A549 (cell line): ENCODE measurements at regions not wholly inside any gene's neighbourhood (a gene's known extent, or its start where the extent isn't known, plus 50 kb on each side); places are given as distances from the start of the nearest gene placed in this dataset.

ENCODE experiments used
- CEBPB ChIP-seq, 2 experiments: fragments of >200 bp in 1 of 2; sonication (Bioruptor Twin) in 1 of 2; formaldehyde crosslinking in 1 of 2; IDR thresholded peaks; 2 replicates each; pipeline ENCODE4 v1.6.1; 2012 to 2016
- CTCF ChIP-seq: fragments of >200 bp; sonication (Bioruptor Twin); formaldehyde crosslinking; IDR thresholded peaks from 3 replicates; pipeline ENCODE4 v1.5.1; 2016
- KDM1A ChIP-seq: fragments of 200-600 bp; sonication (generic); IDR thresholded peaks from 2 replicates; pipeline ENCODE4 v1.6.1; 2016; ENCODE audit warnings: low read depth, mild to moderate bottlenecking
- MAFK ChIP-seq: fragments of 450-650 bp; IDR thresholded peaks from 2 replicates; pipeline ENCODE4 v1.6.1; 2014; ENCODE audit not compliant: partially characterized antibody
- NFE2L2 ChIP-seq: fragments of 150-350 bp; conservative IDR thresholded peaks from 2 replicates; pipeline ENCODE4 v1.6.1; 2014; ENCODE audit warnings: low read length
- PBX3 ChIP-seq: IDR thresholded peaks from 2 replicates; pipeline ENCODE4 v1.6.1; 2012
- PHF8 ChIP-seq: fragments of 200-600 bp; sonication (generic); IDR thresholded peaks from 2 replicates; pipeline ENCODE4 v1.6.1; 2016; ENCODE audit warnings: low read depth, mild to moderate bottlenecking, antibody characterized with exemption, moderate library complexity, borderline replicate concordance
- RAD21 ChIP-seq, 2 experiments: fragments of >200 bp in 1 of 2; sonication (Bioruptor Twin) in 1 of 2; formaldehyde crosslinking in 1 of 2; IDR thresholded peaks in 1 of 2; conservative IDR thresholded peaks in 1 of 2; 2 replicates in 1 of 2; 3 replicates in 1 of 2; pipeline ENCODE4 v1.6.1; 2012 to 2018; ENCODE audit warnings: inconsistent platforms in 1 of 2
- RFX5 ChIP-seq: fragments of 450-650 bp; IDR thresholded peaks from 2 replicates; pipeline ENCODE4 v1.7.1; 2014; ENCODE audit warnings: antibody characterized with exemption, mild to moderate bottlenecking, moderate library complexity
- SMC3 ChIP-seq: fragments of >200 bp; sonication (Bioruptor Twin); formaldehyde crosslinking; IDR thresholded peaks from 3 replicates; pipeline ENCODE4 v1.6.1; 2018; ENCODE audit warnings: inconsistent platforms
- USF2 ChIP-seq: fragments of 450-650 bp; IDR thresholded peaks from 2 replicates; pipeline ENCODE4 v1.6.1; 2014; ENCODE audit warnings: antibody characterized with exemption

- no peak for TF ChIP-seq NFE2L2
- TF ChIP-seq CTCF: no peak
- TF ChIP-seq CEBPB (IDR thresholded peaks at IDR 0.05): no peak
- no peak for TF ChIP-seq MAFK
- no peak for TF ChIP-seq PBX3
- TF ChIP-seq PHF8: no peak
- TF ChIP-seq SMC3: no peak
- no peak for TF ChIP-seq USF2
- TF ChIP-seq RAD21 (conservative IDR thresholded peaks at IDR 0.05 in 1 of 2, IDR thresholded peaks at IDR 0.05 in 1 of 2): no peak
- TF ChIP-seq KDM1A: no peak
- no peak for TF ChIP-seq RFX5
These were observed 141.0 kb downstream of the TBXT start for GRCh38 chr6:166026586-166027126.
